ENCODE measurements at regions not wholly inside any gene's neighbourhood (a gene's known extent, or its start where the extent isn't known, plus 50 kb on each side); places are given as distances from the start of the nearest gene placed in this dataset.

DNA sequence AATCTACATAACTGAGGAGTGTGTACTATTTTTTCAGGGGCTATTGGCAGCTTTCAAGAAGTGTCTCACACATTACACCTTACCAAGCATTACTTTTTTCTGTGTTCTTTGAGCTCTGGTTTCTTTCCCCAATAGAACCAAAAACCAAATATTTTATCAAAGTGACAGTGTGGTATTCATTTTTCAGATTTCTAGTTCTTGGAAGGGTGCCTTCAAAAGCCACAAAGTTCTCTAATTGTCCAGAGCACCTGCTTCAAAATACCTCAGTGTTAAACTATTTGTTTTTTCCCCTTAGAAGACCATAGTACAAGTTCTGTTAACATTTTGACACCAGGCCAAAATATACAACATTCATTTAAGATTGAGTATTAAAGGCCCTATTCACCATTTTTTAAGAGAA lies 515.7 kb downstream of the ETNK1 start:
- TF ChIP-seq, protein P1, sequence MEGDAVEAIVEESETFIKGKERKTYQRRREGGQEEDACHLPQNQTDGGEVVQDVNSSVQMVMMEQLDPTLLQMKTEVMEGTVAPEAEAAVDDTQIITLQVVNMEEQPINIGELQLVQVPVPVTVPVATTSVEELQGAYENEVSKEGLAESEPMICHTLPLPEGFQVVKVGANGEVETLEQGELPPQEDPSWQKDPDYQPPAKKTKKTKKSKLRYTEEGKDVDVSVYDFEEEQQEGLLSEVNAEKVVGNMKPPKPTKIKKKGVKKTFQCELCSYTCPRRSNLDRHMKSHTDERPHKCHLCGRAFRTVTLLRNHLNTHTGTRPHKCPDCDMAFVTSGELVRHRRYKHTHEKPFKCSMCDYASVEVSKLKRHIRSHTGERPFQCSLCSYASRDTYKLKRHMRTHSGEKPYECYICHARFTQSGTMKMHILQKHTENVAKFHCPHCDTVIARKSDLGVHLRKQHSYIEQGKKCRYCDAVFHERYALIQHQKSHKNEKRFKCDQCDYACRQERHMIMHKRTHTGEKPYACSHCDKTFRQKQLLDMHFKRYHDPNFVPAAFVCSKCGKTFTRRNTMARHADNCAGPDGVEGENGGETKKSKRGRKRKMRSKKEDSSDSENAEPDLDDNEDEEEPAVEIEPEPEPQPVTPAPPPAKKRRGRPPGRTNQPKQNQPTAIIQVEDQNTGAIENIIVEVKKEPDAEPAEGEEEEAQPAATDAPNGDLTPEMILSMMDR (IDR thresholded peaks at IDR 0.05) = no peak
- TF ChIP-seq, protein P2, sequence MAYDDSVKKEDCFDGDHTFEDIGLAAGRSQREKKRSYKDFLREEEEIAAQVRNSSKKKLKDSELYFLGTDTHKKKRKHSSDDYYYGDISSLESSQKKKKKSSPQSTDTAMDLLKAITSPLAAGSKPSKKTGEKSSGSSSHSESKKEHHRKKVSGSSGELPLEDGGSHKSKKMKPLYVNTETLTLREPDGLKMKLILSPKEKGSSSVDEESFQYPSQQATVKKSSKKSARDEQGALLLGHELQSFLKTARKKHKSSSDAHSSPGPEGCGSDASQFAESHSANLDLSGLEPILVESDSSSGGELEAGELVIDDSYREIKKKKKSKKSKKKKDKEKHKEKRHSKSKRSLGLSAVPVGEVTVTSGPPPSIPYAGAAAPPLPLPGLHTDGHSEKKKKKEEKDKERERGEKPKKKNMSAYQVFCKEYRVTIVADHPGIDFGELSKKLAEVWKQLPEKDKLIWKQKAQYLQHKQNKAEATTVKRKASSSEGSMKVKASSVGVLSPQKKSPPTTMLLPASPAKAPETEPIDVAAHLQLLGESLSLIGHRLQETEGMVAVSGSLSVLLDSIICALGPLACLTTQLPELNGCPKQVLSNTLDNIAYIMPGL (CRISPR knock-in tag; IDR thresholded peaks at IDR 0.05) = no peak
- TF ChIP-seq NR1H2 (CRISPR knock-in tag; IDR thresholded peaks at IDR 0.05) (no peak), ZNF423 (CRISPR knock-in tag; IDR thresholded peaks at IDR 0.05) (no peak), SP1 (CRISPR knock-in tag; conservative IDR thresholded peaks at IDR 0.05) (no peak), ZBTB21 (CRISPR knock-in tag; IDR thresholded peaks at IDR 0.05; ENCODE audit: borderline replicate concordance) (no peak), CBFB (CRISPR knock-in tag; IDR thresholded peaks at IDR 0.05; ENCODE audit: low read depth) (no peak), NR2C2 (CRISPR knock-in tag; IDR thresholded peaks at IDR 0.05) (no peak), ZNF121 (CRISPR knock-in tag; IDR thresholded peaks at IDR 0.05) (no peak), ZNF138 (CRISPR knock-in tag; conservative IDR thresholded peaks at IDR 0.05) (no peak)
- TF ChIP-seq, protein P3, sequence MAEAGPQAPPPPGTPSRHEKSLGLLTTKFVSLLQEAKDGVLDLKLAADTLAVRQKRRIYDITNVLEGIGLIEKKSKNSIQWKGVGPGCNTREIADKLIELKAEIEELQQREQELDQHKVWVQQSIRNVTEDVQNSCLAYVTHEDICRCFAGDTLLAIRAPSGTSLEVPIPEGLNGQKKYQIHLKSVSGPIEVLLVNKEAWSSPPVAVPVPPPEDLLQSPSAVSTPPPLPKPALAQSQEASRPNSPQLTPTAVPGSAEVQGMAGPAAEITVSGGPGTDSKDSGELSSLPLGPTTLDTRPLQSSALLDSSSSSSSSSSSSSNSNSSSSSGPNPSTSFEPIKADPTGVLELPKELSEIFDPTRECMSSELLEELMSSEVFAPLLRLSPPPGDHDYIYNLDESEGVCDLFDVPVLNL (CRISPR knock-in tag; IDR thresholded peaks at IDR 0.05; ENCODE audit: borderline replicate concordance, low read depth) = no peak
- TF ChIP-seq, protein P4, sequence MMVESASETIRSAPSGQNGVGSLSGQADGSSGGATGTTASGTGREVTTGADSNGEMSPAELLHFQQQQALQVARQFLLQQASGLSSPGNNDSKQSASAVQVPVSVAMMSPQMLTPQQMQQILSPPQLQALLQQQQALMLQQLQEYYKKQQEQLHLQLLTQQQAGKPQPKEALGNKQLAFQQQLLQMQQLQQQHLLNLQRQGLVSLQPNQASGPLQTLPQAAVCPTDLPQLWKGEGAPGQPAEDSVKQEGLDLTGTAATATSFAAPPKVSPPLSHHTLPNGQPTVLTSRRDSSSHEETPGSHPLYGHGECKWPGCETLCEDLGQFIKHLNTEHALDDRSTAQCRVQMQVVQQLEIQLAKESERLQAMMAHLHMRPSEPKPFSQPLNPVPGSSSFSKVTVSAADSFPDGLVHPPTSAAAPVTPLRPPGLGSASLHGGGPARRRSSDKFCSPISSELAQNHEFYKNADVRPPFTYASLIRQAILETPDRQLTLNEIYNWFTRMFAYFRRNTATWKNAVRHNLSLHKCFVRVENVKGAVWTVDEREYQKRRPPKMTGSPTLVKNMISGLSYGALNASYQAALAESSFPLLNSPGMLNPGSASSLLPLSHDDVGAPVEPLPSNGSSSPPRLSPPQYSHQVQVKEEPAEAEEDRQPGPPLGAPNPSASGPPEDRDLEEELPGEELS (CRISPR knock-in tag; IDR thresholded peaks at IDR 0.05) = no peak
- TF ChIP-seq, protein P5, sequence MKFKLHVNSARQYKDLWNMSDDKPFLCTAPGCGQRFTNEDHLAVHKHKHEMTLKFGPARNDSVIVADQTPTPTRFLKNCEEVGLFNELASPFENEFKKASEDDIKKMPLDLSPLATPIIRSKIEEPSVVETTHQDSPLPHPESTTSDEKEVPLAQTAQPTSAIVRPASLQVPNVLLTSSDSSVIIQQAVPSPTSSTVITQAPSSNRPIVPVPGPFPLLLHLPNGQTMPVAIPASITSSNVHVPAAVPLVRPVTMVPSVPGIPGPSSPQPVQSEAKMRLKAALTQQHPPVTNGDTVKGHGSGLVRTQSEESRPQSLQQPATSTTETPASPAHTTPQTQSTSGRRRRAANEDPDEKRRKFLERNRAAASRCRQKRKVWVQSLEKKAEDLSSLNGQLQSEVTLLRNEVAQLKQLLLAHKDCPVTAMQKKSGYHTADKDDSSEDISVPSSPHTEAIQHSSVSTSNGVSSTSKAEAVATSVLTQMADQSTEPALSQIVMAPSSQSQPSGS (CRISPR knock-in tag; IDR thresholded peaks at IDR 0.05; ENCODE audit: borderline replicate concordance, low read depth) = no peak
